CD14-positive monocyte (primary cell): ENCODE measurements at regions not wholly inside any gene's neighbourhood (a gene's known extent, or its start where the extent isn't known, plus 50 kb on each side); places are given as distances from the start of the nearest gene placed in this dataset.

Experiments
- DNase-seq, 3 donors: peaks; one replicate each; pipeline ENCODE4 v3.0.0-alpha.2; 2011 to 2022
- H2AFZ ChIP-seq: 2 replicates; pipeline ENCODE4 v1.6.0; 2012; ENCODE audit warnings: mild to moderate bottlenecking, low read depth, low read length, inconsistent platforms; ENCODE audit not compliant: insufficient read depth, poor library complexity, severe bottlenecking
- H3K27ac ChIP-seq, 2 donors: 1 replicate in 1 of 2; 2 replicates in 1 of 2; pipeline ENCODE4 v1.5.1; 2012 to 2013; ENCODE audit warnings: low read length in 2 of 2, control low read depth in 1 of 2, inconsistent platforms in 1 of 2, low read depth in 1 of 2, mild to moderate bottlenecking in 1 of 2
- H3K27me3 ChIP-seq, 2 donors: one replicate each; pipeline versions ENCODE4 v1.6.0 to v1.6.1; 2011 to 2013; ENCODE audit warnings: low read length in 2 of 2; ENCODE audit not compliant: control insufficient read depth in 2 of 2, insufficient read depth in 2 of 2
- H3K36me3 ChIP-seq, 2 donors: replicated peaks in 1 of 2; 1 replicate in 1 of 2; 2 replicates in 1 of 2; pipeline versions ENCODE4 v1.5.1 to v1.6.1; 2012 to 2013; ENCODE audit warnings: low read length in 2 of 2, control low read depth in 1 of 2, inconsistent platforms in 1 of 2, mild to moderate bottlenecking in 1 of 2; ENCODE audit not compliant: insufficient read depth in 2 of 2, control insufficient read depth in 1 of 2
- H3K4me1 ChIP-seq, 2 donors: 1 replicate in 1 of 2; 2 replicates in 1 of 2; pipeline versions ENCODE4 v1.5.1 to v1.6.1; 2012 to 2013; ENCODE audit warnings: low read length in 2 of 2, control low read depth in 1 of 2, inconsistent platforms in 1 of 2, mild to moderate bottlenecking in 1 of 2, moderate library complexity in 1 of 2; ENCODE audit not compliant: insufficient read depth in 2 of 2, control insufficient read depth in 1 of 2
- H3K4me2 ChIP-seq: replicated peaks from 2 replicates; pipeline ENCODE3; 2012; ENCODE audit warnings: low read length, moderate library complexity, mild to moderate bottlenecking; ENCODE audit not compliant: poor library complexity, severe bottlenecking; ENCODE audit errors: extremely low read depth
- H3K4me3 ChIP-seq, 3 experiments: fragments of 200-600 bp in 1 of 3; sonication (generic) in 1 of 3; replicated peaks in 1 of 3; 1 replicate in 2 of 3; 2 replicates in 1 of 3; pipeline ENCODE4 v1.5.1; 2011 to 2013; ENCODE audit warnings: low read length in 3 of 3, mild to moderate bottlenecking in 3 of 3, control low read depth in 2 of 3, low read depth in 2 of 3, inconsistent platforms in 1 of 3, moderate library complexity in 1 of 3
- H3K79me2 ChIP-seq: 2 replicates; pipeline ENCODE4 v1.6.0; 2012; ENCODE audit warnings: mild to moderate bottlenecking, control low read depth, inconsistent platforms, low read length, moderate library complexity; ENCODE audit not compliant: insufficient read depth
- H3K9ac ChIP-seq: 2 replicates; pipeline ENCODE4 v1.6.0; 2017; ENCODE audit warnings: low read length, mild to moderate bottlenecking; ENCODE audit not compliant: insufficient read depth, poor library complexity, severe bottlenecking
- H3K9me3 ChIP-seq, 2 donors: replicated peaks in 1 of 2; 1 replicate in 1 of 2; 2 replicates in 1 of 2; pipeline versions ENCODE4 v1.5.1 to v1.6.1; 2012 to 2013; ENCODE audit warnings: low read length in 2 of 2, control low read depth in 1 of 2; ENCODE audit not compliant: control insufficient read depth in 1 of 2, insufficient read depth in 1 of 2
- H4K20me1 ChIP-seq: 2 replicates; pipeline ENCODE4 v1.6.0; 2012; ENCODE audit warnings: mild to moderate bottlenecking, low read length, control low read depth, moderate library complexity; ENCODE audit not compliant: insufficient read depth
- H3K27ac Mint-ChIP-seq, 7 donors: one replicate each; pipeline ENCODE4 v1.8.0; 2020; ENCODE audit warnings: mild to moderate bottlenecking in 7 of 7, mixed read lengths in 7 of 7, moderate library complexity in 6 of 7, inconsistent platforms in 2 of 7
- H3K27me3 Mint-ChIP-seq, 3 donors: one replicate each; pipeline ENCODE4 v1.8.0; 2021 to 2022; ENCODE audit warnings: low read depth in 3 of 3, mild to moderate bottlenecking in 3 of 3, mixed read lengths in 3 of 3, moderate library complexity in 3 of 3, inconsistent platforms in 1 of 3
- H3K36me3 Mint-ChIP-seq, 2 donors: one replicate each; pipeline ENCODE4 v1.8.0; 2020; ENCODE audit warnings: mixed read lengths in 2 of 2, inconsistent platforms in 1 of 2, mild to moderate bottlenecking in 1 of 2
- H3K4me1 Mint-ChIP-seq: one replicate; pipeline ENCODE4 v1.8.0; 2020; ENCODE audit warnings: mild to moderate bottlenecking, mixed read lengths
- H3K4me3 Mint-ChIP-seq, 2 donors: one replicate each; pipeline ENCODE4 v1.8.0; 2020; ENCODE audit warnings: mild to moderate bottlenecking in 2 of 2, mixed read lengths in 2 of 2, moderate library complexity in 1 of 2
- H3K9me3 Mint-ChIP-seq, 7 donors: one replicate each; pipeline ENCODE4 v1.8.0; 2020 to 2022; ENCODE audit warnings: mixed read lengths in 7 of 7, mild to moderate bottlenecking in 6 of 7, moderate library complexity in 6 of 7, inconsistent platforms in 2 of 7
- WGBS: methylation state at CpG from one replicate; pipeline ENCODE4 v1.1.5; 2013; ENCODE audit warnings: missing lambda C conversion rate; ENCODE audit not compliant: insufficient coverage; 5-methylcytosine and 5-hydroxymethylcytosine counted together
- intact Hi-C, 2 donors: fragments of 100-400 bp; cut with micrococcal nuclease; formaldehyde crosslinking; loops; one replicate each; pipeline versions ENCODE4 v1.15.0 to v1.15.1; 2023
- TF ChIP-seq, protein P1 (sequence below): fragments of 200-600 bp; IDR thresholded peaks from one replicate; pipeline ENCODE4 v1.8.0; 2022; ENCODE audit warnings: antibody characterized with exemption, mild to moderate bottlenecking

DNA sequence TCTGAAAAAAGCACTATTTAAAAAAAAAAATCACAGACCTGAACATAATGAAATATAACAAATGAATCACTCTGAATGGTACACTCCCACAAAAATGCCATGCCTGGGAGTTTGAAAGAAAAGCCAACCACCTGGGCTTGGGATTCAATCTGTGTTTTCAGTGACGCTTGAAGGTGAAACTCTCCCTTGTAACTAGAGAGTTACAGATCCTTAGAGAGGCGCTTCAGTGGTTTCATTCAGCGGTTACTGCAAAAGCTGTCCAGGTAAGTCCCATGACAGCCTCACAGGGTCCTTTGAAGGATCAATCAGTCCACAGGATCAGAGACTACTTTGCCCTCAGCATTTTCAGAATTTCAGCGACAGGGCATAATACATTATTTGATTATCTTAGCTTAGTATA lies 627.3 kb downstream of the IRS1 start:
- no peaks in the 10 kb centered on the region for H3K36me3 Mint-ChIP-seq
- DNase-seq, result no peak
- Histone ChIP-seq H3K79me2 (no peaks in the 10 kb centered on the region), H3K36me3 (no peaks in the 10 kb centered on the region), H2AFZ (no peak overlapping the region), H3K9ac (no peak overlapping the region), H3K4me3 (no peak overlapping the region), H3K27me3 (no peaks in the 10 kb centered on the region), H3K4me2 (no peak overlapping the region), H3K27ac (no peak overlapping the region), H4K20me1 (no peaks in the 10 kb centered on the region), H3K9me3 (peaks cover 3 to 11% of the 10 kb centered on the region in 2 donors), H3K4me1 (no peaks in the 10 kb centered on the region)
- peaks cover under 1 to 12% (median 9%) of the 10 kb centered on the region in 7 donors for H3K9me3 Mint-ChIP-seq
- intact Hi-C loops, result no loop called here
- H3K4me3 Mint-ChIP-seq, result no peak overlapping the region
- H3K4me1 Mint-ChIP-seq, result no peaks in the 10 kb centered on the region
- H3K27me3 Mint-ChIP-seq, result peaks cover 0 to 2% (median 0%) of the 10 kb centered on the region in 3 donors
- 100% methylated on average over 2 of the region's 4 CpGs for WGBS
- no peak overlapping the region for H3K27ac Mint-ChIP-seq
- TF ChIP-seq, protein P1, sequence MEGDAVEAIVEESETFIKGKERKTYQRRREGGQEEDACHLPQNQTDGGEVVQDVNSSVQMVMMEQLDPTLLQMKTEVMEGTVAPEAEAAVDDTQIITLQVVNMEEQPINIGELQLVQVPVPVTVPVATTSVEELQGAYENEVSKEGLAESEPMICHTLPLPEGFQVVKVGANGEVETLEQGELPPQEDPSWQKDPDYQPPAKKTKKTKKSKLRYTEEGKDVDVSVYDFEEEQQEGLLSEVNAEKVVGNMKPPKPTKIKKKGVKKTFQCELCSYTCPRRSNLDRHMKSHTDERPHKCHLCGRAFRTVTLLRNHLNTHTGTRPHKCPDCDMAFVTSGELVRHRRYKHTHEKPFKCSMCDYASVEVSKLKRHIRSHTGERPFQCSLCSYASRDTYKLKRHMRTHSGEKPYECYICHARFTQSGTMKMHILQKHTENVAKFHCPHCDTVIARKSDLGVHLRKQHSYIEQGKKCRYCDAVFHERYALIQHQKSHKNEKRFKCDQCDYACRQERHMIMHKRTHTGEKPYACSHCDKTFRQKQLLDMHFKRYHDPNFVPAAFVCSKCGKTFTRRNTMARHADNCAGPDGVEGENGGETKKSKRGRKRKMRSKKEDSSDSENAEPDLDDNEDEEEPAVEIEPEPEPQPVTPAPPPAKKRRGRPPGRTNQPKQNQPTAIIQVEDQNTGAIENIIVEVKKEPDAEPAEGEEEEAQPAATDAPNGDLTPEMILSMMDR, result no peak

DNA sequence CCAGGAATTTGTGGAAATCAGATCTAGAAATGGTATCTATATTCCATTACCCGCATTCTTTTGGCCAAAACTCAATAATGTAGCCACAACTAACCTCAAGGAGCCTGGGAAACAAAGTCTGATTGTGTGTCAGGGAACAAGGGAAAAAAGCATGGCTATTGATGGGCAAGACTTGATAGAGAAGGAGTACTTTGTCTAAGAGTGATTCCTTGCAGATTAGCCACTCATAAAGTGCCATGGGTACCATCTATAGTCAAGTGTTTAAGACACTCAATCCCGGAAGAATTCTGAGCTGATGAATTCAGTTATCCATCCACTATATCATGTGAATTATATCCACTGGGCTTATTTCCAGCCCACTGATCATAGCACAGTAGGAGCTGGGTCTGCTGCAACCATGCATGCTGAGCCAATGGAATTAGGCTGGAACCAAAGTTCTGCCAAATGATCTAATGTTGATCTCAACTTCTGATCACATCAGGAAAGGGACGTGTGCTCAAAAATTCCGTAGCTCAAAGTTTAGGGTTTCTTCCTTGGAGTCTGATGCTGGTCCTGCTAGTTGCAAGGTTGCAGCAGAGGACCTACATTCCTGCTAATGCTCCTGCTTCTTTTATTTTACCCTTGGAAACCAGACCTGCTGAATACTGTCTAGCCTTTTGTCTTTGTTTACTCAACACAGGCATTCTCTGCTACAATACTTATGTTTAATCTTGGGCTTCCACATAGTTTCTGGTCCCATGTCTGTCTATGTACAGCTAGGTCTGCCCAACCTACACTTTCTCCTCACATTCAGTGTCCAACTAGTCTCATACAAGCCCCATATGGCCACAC lies 629.7 kb downstream of the IRS1 start:
- Histone ChIP-seq H3K9ac (no peak overlapping the region), H3K27ac (no peak overlapping the region), H3K4me2 (no peak overlapping the region), H4K20me1 (no peaks in the 10 kb centered on the region), H3K27me3 (no peaks in the 10 kb centered on the region), H3K79me2 (no peaks in the 10 kb centered on the region), H3K9me3 (no peaks in the 10 kb centered on the region), H3K36me3 (no peaks in the 10 kb centered on the region), H2AFZ (no peak overlapping the region), H3K4me1 (no peaks in the 10 kb centered on the region), H3K4me3 (no peak overlapping the region)
- no peak for DNase-seq
- intact Hi-C loops, result no loop called here
- H3K27ac Mint-ChIP-seq, result no peak overlapping the region
- H3K4me1 Mint-ChIP-seq, result no peaks in the 10 kb centered on the region
- TF ChIP-seq, protein P1, result no peak
- peaks cover 0 to 2% (median 0%) of the 10 kb centered on the region in 3 donors for H3K27me3 Mint-ChIP-seq
- no peak overlapping the region for H3K4me3 Mint-ChIP-seq
- no peaks in the 10 kb centered on the region for H3K36me3 Mint-ChIP-seq
- WGBS, result 93% methylated on average over 3 of the region's 4 CpGs
- H3K9me3 Mint-ChIP-seq, result peaks cover 0 to 4% (median 0%) of the 10 kb centered on the region in 7 donors
